Stimulated activated CD4-positive, alpha-beta T cell treated with anti-CD3 and anti-CD28 coated beads, Interleukin-1b, Interleukin-23, amount 100 ng/mL, for 24 hours (primary cell): ENCODE measurements at regions not wholly inside any gene's neighbourhood (a gene's known extent, or its start where the extent isn't known, plus 50 kb on each side); places are given as distances from the start of the nearest gene placed in this dataset.

Experiments used
- DNase-seq, 4 experiments: peaks; one replicate each; pipeline ENCODE4 v3.0.0-alpha.2; 2020; ENCODE audit warnings: low read depth in 4 of 4, low spot score in 1 of 4

DNA sequence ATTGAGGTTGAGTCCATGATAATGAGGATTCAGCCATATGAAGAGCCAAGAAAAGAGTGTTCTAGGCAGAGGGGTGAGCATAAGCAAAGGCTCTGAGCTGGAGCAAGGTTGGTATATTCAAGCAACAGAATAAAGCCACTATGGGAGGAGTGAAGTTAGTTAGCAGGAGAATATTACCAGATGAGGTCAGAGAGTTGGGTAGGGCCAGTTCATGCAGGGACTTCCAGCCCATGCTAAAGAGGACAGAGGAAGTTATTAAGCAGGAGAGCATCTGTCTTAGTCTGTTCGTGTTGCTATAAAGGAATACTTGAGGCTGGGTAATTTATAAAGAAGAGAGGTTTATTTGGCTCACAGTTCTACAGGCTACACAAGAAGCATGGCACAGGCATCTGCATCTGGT, 57.1 kb upstream of the ATG10 start:
- DNase-seq = no peak

DNA sequence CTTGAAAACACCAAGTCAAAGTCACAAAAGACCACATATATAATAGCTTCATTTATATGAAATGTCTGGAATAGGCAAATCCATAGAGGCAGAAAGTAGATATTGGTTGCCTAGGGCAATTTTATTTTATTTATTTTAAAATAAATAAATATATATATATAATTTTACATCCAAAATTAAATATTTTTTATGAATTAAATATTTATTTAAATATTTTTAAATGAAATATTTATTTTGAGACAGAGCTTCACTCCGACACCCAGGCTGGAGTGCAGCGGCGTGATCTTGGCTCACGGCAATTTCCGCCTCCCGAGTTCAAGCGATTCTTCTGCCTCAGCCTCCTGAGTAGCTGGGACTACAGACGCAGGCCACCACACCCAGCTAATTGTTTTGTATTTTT, 58.9 kb upstream of the ATG10 start:
- no peak for DNase-seq

GRCh38 chr5:81909677-81910076, 62.1 kb upstream of the ATG10 start:
- no peak for DNase-seq

- no peak for DNase-seq
These were observed 63.1 kb upstream of the ATG10 start for GRCh38 chr5:81908771-81909170.

- DNase-seq = no peak
These were observed 63.8 kb upstream of the ATG10 start for GRCh38 chr5:81908044-81908443.

DNA sequence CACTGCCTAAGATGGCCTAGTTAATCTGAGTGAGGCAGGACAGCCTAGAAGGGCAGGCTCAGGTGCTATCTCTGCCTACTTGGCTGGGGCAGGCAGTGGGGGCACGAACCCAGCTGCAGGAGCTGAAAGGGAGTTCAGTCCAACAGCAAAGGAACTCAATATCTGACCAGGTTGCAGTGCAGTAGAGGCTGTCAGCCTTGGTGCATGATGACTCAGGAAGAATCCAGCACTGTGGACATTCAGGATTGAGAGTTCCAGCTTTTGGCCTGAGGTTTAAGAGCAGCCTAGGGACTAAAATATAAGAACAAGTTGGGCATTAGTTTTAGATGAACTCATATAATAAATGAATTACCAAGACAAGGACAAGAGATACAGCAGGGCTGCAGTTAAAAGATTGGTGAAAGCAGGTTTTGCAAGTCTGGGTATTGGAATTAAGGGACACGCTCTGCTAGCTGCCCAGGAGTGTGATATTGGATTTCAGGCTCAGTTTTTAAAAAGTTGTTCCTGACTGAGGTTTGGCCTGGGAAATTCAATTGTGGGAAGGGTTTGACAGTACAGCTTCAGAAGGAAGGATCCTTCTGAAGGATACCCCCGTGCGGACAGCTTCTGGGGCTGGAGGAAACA, 64.7 kb upstream of the ATG10 start:
- no peak for DNase-seq

- DNase-seq = no peak
These were observed 65.7 kb upstream of the ATG10 start for GRCh38 chr5:81906086-81906485.

DNA sequence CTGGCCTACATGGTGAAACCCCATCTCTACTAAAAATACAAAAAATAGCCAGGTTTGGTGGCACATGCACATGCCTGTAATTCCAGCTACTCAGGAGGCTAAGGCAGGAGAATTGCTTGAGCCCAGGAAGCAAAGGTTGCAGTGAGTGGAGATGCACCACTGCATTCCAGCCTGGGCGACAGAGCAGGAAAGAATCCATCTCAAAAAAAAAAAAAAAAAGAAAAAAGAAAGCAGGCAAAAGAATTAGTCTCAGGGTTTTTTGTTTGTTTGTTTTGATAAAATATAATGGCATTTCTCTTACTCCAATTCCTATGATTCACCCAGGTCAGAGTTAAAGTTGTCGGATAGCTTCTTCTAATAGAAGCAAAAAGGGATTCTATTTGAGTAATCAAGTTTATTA, 67.0 kb upstream of the ATG10 start:
- DNase-seq = no peak

DNA sequence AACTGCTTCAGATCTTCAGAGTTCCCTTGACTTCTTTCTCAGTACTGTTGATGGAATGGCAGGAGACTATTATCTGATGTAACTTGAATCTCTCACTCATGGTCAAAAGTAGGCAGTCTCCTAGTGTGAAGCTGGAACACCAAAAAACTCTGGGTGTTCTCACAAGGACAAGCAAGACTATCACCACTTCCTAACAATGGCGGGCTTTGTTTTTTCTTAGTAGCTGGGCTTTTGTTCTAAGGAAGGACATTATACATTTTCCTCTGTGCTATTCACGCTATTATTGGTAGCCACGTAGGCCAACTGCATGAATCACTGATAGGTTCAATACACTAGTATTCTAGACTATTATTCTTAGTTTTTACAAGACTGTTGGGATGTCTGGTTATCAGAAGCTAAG, 67.7 kb upstream of the ATG10 start:
- no peak for DNase-seq

DNA sequence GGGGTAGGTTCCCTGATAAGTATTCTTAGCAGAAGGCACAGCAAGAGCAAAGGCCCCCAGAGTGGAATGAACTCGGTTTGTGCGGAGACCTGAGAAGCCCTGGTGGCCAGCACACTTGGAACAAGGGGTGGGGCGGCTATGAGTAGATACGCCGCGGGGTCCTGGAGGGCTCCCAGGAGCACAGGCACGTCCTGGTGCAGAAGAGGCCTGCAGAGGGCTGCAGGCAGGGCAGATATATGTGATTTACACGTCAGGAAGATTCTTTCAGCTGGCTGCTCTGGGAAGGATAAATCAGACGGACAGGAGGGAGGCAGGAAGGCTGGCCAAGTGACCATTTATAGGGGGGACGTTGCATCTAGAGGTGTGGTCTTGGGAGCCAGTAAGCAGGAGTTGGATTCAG, 70.2 kb upstream of the ATG10 start:
- DNase-seq = no peak

GRCh38 chr5:81899123-81899522, 72.7 kb upstream of the ATG10 start:
- no peak for DNase-seq

DNA sequence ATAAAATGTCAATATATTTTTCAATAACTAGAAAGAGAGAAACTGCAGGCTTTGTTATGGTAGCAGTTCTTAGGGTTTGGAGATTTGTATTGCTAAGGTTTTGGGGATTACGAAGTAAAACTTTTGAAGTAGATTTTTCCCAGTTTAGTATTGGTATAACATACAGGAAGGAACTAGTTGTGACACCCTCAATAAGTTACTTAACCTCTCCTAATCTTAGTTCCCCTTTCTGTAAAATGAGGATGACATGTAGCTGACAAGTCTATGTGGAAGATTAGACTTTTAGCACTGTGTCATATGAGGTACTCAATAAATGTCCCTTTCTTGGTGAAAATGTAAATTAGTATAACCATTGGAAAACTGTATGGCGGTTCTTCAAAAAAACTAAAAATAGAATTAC, 73.4 kb upstream of the ATG10 start:
- no peak for DNase-seq

- no peak for DNase-seq
These were observed 75.1 kb upstream of the ATG10 start for GRCh38 chr5:81896764-81897163.

DNA sequence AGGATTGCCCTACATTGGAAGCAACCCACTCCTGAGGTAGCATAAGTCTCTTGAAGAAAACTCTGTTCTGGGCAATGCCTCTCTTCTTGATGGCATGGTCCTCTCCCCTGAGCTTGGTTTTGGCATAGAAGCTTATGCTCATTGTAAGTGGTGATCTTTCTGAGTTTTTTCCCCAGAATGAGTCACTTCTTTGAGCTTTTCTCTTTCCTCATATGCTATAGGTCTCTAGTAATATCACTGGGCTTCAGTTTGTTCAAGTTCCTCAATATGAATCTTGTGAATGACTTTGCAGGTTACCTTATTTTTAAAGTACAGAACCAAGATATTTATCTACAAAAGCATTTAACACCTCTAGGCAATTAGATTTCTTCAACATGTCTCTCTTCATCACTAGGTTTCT, 76.5 kb upstream of the ATG10 start:
- DNase-seq = no peak

DNA sequence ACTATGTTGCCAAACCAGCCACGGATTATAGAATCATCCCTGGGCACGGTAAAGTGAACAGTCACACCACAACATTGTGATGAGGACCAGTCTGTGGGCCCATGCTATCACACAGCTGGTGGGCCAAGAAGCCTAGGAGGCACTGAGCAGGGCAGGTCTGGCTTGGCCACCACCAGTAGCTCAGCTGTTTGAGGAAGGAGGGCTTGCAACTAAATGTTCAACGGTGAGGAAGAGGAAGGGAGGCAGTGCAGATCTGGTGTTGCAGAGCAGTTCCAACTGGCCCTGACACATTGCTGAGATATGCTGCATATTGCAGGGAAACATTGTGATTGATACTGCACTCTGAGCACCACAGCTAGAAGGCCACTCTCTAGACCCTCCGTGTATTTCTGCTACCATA, 77.9 kb upstream of the ATG10 start:
- DNase-seq = no peak

DNA sequence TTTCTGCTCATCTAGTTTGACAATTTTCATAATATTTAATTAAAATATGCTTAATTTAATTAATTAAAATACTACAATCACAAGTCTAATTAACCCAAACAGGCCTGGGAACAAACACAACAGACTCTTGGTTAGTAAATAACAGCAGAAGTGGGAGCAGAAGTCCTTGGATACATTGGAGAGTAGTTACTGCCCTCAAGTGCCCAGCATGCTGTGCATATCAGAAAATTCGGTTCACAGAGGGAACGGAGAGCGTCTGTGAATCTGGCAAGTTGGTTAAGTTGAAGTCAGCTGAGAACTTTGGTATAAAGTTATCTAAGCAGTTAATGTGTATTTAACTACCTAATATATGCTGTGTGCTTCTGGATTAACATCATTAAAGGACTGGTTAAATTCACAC, 87.0 kb upstream of the ATG10 start:
- DNase-seq = no peak

- no peak for DNase-seq
These were observed 88.5 kb upstream of the ATG10 start for GRCh38 chr5:81883371-81883770.

- DNase-seq = no peak
These were observed 90.2 kb upstream of the ATG10 start for GRCh38 chr5:81881595-81881994.

- no peak for DNase-seq
These were observed 91.9 kb upstream of the ATG10 start for GRCh38 chr5:81879936-81880335.

GRCh38 chr5:81878333-81878732, 93.5 kb upstream of the ATG10 start:
- DNase-seq = no peak

- no peak for DNase-seq
These were observed 104.8 kb upstream of the ATG10 start for GRCh38 chr5:81866994-81867393.

- DNase-seq = no peak
These were observed 109.9 kb upstream of the SSBP2 start for GRCh38 chr5:81860778-81861177.

- no peak for DNase-seq
These were observed 108.7 kb upstream of the SSBP2 start for GRCh38 chr5:81859624-81860023.
